SK-N-SH (cell line): ENCODE measurements at regions not wholly inside any gene's neighbourhood (a gene's known extent, or its start where the extent isn't known, plus 50 kb on each side); places are given as distances from the start of the nearest gene placed in this dataset.

Experiments
- CTCF ChIA-PET: fragments of 300-600, 350-600 bp; formaldehyde crosslinking; extraction: SDS; loops from one replicate; lab custom pipeline; 2021; lab: Yijun Ruan, JAX
- POLR2A ChIA-PET: fragments of 350-600 bp; sonication (Branson Sonifier 250); formaldehyde crosslinking; extraction: SDS; loops from one replicate; lab custom pipeline; 2020; ENCODE audit warnings: antibody characterized with exemption, inconsistent platforms; lab: Yijun Ruan, JAX
- DNase-seq: peaks from one replicate; pipeline ENCODE4 v3.0.0; 2012
- H2AFZ ChIP-seq: fragments of 200-600 bp; sonication (generic); 2 replicates; pipeline ENCODE4 v1.8.1; 2016; ENCODE audit warnings: antibody characterized with exemption, mild to moderate bottlenecking, low read depth
- H3F3A ChIP-seq: fragments of 200-600 bp; sonication (generic); replicated peaks from 2 replicates; pipeline ENCODE3; 2016; ENCODE audit warnings: antibody characterized with exemption, mild to moderate bottlenecking; ENCODE audit not compliant: insufficient read depth
- H3K27ac ChIP-seq, 2 experiments: fragments of 200-500 bp in 1 of 2; fragments of 200-600 bp in 1 of 2; sonication (Bioruptor generic) in 1 of 2; sonication (generic), shearing (Covaris generic) in 1 of 2; 2 replicates each; pipeline versions ENCODE4 v1.5.1 to v1.6.1; 2014 to 2016; ENCODE audit warnings: low read depth in 2 of 2, inconsistent platforms in 1 of 2, low read length in 1 of 2, mild to moderate bottlenecking in 1 of 2, mixed read lengths in 1 of 2
- H3K27me3 ChIP-seq: fragments of 200-600 bp; sonication (generic), shearing (Covaris generic); 2 replicates; pipeline ENCODE4 v1.6.1; 2016; ENCODE audit warnings: mixed run types; ENCODE audit not compliant: insufficient read depth
- H3K36me3 ChIP-seq, 2 experiments: fragments of 200-500 bp in 1 of 2; fragments of 200-600 bp in 1 of 2; sonication (Bioruptor generic) in 1 of 2; sonication (generic) in 1 of 2; replicated peaks in 1 of 2; 2 replicates each; pipeline versions ENCODE3 to v1.5.1; 2014 to 2016; ENCODE audit warnings: low read length in 1 of 2, mild to moderate bottlenecking in 1 of 2; ENCODE audit not compliant: insufficient read depth in 2 of 2, control insufficient read depth in 1 of 2
- H3K4me1 ChIP-seq, 2 experiments: fragments of 200-500 bp in 1 of 2; fragments of 200-600 bp in 1 of 2; sonication (Bioruptor generic) in 1 of 2; sonication (generic), shearing (Covaris generic) in 1 of 2; 2 replicates each; pipeline versions ENCODE4 v1.5.1 to v1.6.1; 2014 to 2016; ENCODE audit warnings: low read depth in 1 of 2, low read length in 1 of 2, mixed run types in 1 of 2; ENCODE audit not compliant: insufficient read depth in 2 of 2, control insufficient read depth in 1 of 2
- H3K4me2 ChIP-seq: fragments of 200-600 bp; sonication (generic), shearing (Covaris generic); 2 replicates; pipeline ENCODE4 v1.6.1; 2017; ENCODE audit warnings: mixed run types
- H3K4me3 ChIP-seq, 2 experiments: fragments of 200-500 bp in 1 of 2; fragments of 200-600 bp in 1 of 2; sonication (Bioruptor generic) in 1 of 2; sonication (generic), shearing (Covaris generic) in 1 of 2; 2 replicates each; pipeline versions ENCODE4 v1.5.1 to v1.8.1; 2014 to 2016; ENCODE audit warnings: low read depth in 2 of 2, inconsistent platforms in 1 of 2, low read length in 1 of 2, mild to moderate bottlenecking in 1 of 2, mixed read lengths in 1 of 2, moderate library complexity in 1 of 2
- H3K79me2 ChIP-seq: fragments of 200-600 bp; sonication (generic); 2 replicates; pipeline ENCODE4 v1.8.1; 2017; ENCODE audit warnings: mild to moderate bottlenecking; ENCODE audit not compliant: insufficient read depth
- H3K9ac ChIP-seq: fragments of 200-600 bp; sonication (generic); 2 replicates; pipeline ENCODE4 v1.6.1; 2017; ENCODE audit warnings: mixed run types
- H3K9me2 ChIP-seq: fragments of 200-600 bp; sonication (generic); 2 replicates; pipeline ENCODE4 v1.6.1; 2017; ENCODE audit warnings: mixed run types
- H3K9me3 ChIP-seq: fragments of 200-600 bp; sonication (generic); 2 replicates; pipeline ENCODE4 v1.6.1; 2017; ENCODE audit warnings: mixed run types, mild to moderate bottlenecking, moderate library complexity
- H4K20me1 ChIP-seq: fragments of 200-600 bp; sonication (generic); 2 replicates; pipeline ENCODE4 v1.6.1; 2017; ENCODE audit warnings: mild to moderate bottlenecking, mixed run types; ENCODE audit not compliant: insufficient read depth
- CTCF ChIP-seq: fragments of 200-600 bp; sonication (generic); IDR thresholded peaks from 2 replicates; pipeline ENCODE4 v1.6.1; 2017; ENCODE audit warnings: antibody characterized with exemption, mild to moderate bottlenecking, moderate library complexity
- ELF1 ChIP-seq: IDR thresholded peaks from 2 replicates; pipeline ENCODE4 v1.4.0; 2012
- EP300 ChIP-seq, 2 experiments: IDR thresholded peaks; 2 replicates each; pipeline versions ENCODE4 v1.4.0 to v1.6.1; 2012; ENCODE audit warnings: borderline replicate concordance in 1 of 2, low read depth in 1 of 2, low read length in 1 of 2
- EZH2phosphoT487 ChIP-seq: fragments of 200-600 bp; sonication (generic); IDR thresholded peaks from 2 replicates; pipeline ENCODE4 v1.6.1; 2017; ENCODE audit warnings: low read depth, mixed run types, mild to moderate bottlenecking, antibody characterized with exemption, moderate library complexity, borderline replicate concordance
- FOXM1 ChIP-seq: IDR thresholded peaks from 2 replicates; pipeline ENCODE4 v1.4.0; 2012; ENCODE audit warnings: low read depth, mild to moderate bottlenecking
- GABPA ChIP-seq: IDR thresholded peaks from 2 replicates; pipeline ENCODE4 v1.4.0; 2012; ENCODE audit warnings: low read depth, mild to moderate bottlenecking
- GATA2 ChIP-seq: sonication (generic); formaldehyde crosslinking; IDR thresholded peaks from 2 replicates; pipeline ENCODE4 v1.5.0; 2020; ENCODE audit warnings: mild to moderate bottlenecking, missing genetic modification reagents
- IRF3 ChIP-seq: fragments of 150-350 bp; IDR thresholded peaks from 2 replicates; pipeline ENCODE4 v1.6.1; 2016; ENCODE audit warnings: mild to moderate bottlenecking, low read depth, low read length
- MXI1 ChIP-seq: IDR thresholded peaks from 2 replicates; pipeline ENCODE4 v1.6.1; 2012; ENCODE audit warnings: mild to moderate bottlenecking, low read depth, low read length, improper control_type of control experiment
- RCOR1 ChIP-seq: fragments of 150-350 bp; IDR thresholded peaks from 2 replicates; pipeline ENCODE4 v1.6.1; 2017; ENCODE audit warnings: antibody characterized with exemption, low read length
- REST ChIP-seq: IDR thresholded peaks from 2 replicates; pipeline ENCODE4 v1.6.1; 2012; ENCODE audit warnings: mild to moderate bottlenecking, low read depth, low read length, moderate library complexity
- SIN3A ChIP-seq: IDR thresholded peaks from 2 replicates; pipeline ENCODE4 v1.6.1; 2012; ENCODE audit warnings: low read depth, mild to moderate bottlenecking, low read length, moderate library complexity, borderline replicate concordance
- TCF12 ChIP-seq: IDR thresholded peaks from 2 replicates; pipeline ENCODE4 v1.4.0; 2012
- TEAD4 ChIP-seq: IDR thresholded peaks from 2 replicates; pipeline ENCODE4 v1.4.0; 2012; ENCODE audit warnings: mild to moderate bottlenecking, borderline replicate concordance; ENCODE audit not compliant: insufficient read depth
- USF2 ChIP-seq: fragments of 150-350 bp; IDR thresholded peaks from 2 replicates; pipeline ENCODE4 v1.6.1; 2017; ENCODE audit warnings: antibody characterized with exemption, low read length, low read depth, borderline replicate concordance
- YY1 ChIP-seq: IDR thresholded peaks from 2 replicates; pipeline ENCODE4 v1.4.0; 2012; ENCODE audit warnings: low read depth, mild to moderate bottlenecking
- ZBTB33 ChIP-seq: IDR thresholded peaks from 2 replicates; pipeline ENCODE4 v1.4.0; 2012; ENCODE audit warnings: low read depth, borderline replicate concordance
- WGBS: methylation state at CpG from one replicate; pipeline ENCODE4 v1.1.6; 2017; ENCODE audit warnings: low lambda C conversion rate; 5-methylcytosine and 5-hydroxymethylcytosine counted together

- TF ChIP-seq IRF3 (no peak), FOXM1 (no peak), GABPA (no peak), ZBTB33 (no peak), CTCF (no peak), RCOR1 (no peak), EZH2phosphoT487 (no peak), GATA2 (CRISPR knock-in tag) (no peak), ELF1 (no peak), YY1 (no peak), MXI1 (no peak), EP300 (IDR thresholded peaks at IDR 0.05; ENCODE audit: borderline replicate concordance in 1 of 2, low read depth in 1 of 2, low read length in 1 of 2) (no peak), SIN3A (no peak), USF2 (no peak), TEAD4 (no peak), TCF12 (no peak), REST (no peak)
Observed at GRCh38 chr1:29427614-29428279, 191.4 kb downstream of the PTPRU start.

More at GRCh38 chr1:29427614-29428279, 191.4 kb downstream of the PTPRU start:
- peak overlapping the region in 1 of 2 experiments; percentile 95; a peak in 2 of 4 replicates for H3K27ac ChIP-seq
- no peaks in the 10 kb centered on the region for H3F3A ChIP-seq
- H3K9me2 ChIP-seq, result no peaks in the 10 kb centered on the region
- no peaks in the 10 kb centered on the region for H3K79me2 ChIP-seq
- H3K9me3 ChIP-seq, result no peaks in the 10 kb centered on the region
- H3K4me3 ChIP-seq, result no peak overlapping the region
- H3K27me3 ChIP-seq, result no peaks in the 10 kb centered on the region
- no peaks in the 10 kb centered on the region for H4K20me1 ChIP-seq
- ChIA-PET CTCF (interaction anchor here (1.1 to 2.6 kb wide), 4 partner anchors 12 to 275 kb away, joined by 3 to 8 read pairs (median 4); no protein-coding TSS in a partner anchor), POLR2A (no interaction called here)
- no peak overlapping the region for H3K4me2 ChIP-seq
- no peaks in the 10 kb centered on the region for H3K36me3 ChIP-seq
- H2AFZ ChIP-seq, result no peak overlapping the region
- DNase-seq, result no peak
- H3K9ac ChIP-seq, result no peak overlapping the region
- peaks cover 0 to 27% of the 10 kb centered on the region in 2 experiments; a peak in 2 of 4 replicates for H3K4me1 ChIP-seq
- 59% methylated on average over 3 of the region's 3 CpGs for WGBS
